Gastrocnemius medialis (tissue), 4 donors: ENCODE measurements at regions not wholly inside any gene's neighbourhood (a gene's known extent, or its start where the extent isn't known, plus 50 kb on each side); places are given as distances from the start of the nearest gene placed in this dataset.

ENCODE experiments used
- ATAC-seq, 2 donors: fragments of 150-250 bp; one replicate each; pipeline ENCODE4 v1.9.1; 2016
- DNase-seq, 2 donors: peaks; one replicate each; pipeline ENCODE4 v3.0.0-alpha.2; 2019
- H3K27ac ChIP-seq, 4 donors: fragments of 200-600 bp; sonication (generic); 1 replicate in 1 of 4; 2 replicates in 3 of 4; pipeline ENCODE4 v1.5.1; 2016 to 2018; ENCODE audit warnings: mild to moderate bottlenecking in 2 of 4, moderate library complexity in 1 of 4
- H3K27me3 ChIP-seq, 3 donors: fragments of 200-600 bp; sonication (generic) in 2 of 3; 1 replicate in 1 of 3; 2 replicates in 2 of 3; pipeline versions ENCODE4 v1.5.1 to v1.6.0; 2016 to 2019; ENCODE audit warnings: mild to moderate bottlenecking in 1 of 3, moderate library complexity in 1 of 3
- H3K36me3 ChIP-seq, 2 donors: fragments of 200-600 bp; sonication (generic) in 1 of 2; one replicate each; pipeline ENCODE4 v1.5.1; 2017 to 2018
- H3K4me1 ChIP-seq, 2 donors: fragments of 200-600 bp; sonication (generic) in 1 of 2; one replicate each; pipeline ENCODE4 v1.5.1; 2016 to 2017; ENCODE audit warnings: mild to moderate bottlenecking in 2 of 2
- H3K4me3 ChIP-seq, 4 donors: fragments of 200-600 bp; sonication (generic) in 3 of 4; 1 replicate in 1 of 4; 2 replicates in 3 of 4; pipeline ENCODE4 v1.5.1; 2016 to 2019; ENCODE audit warnings: mild to moderate bottlenecking in 2 of 4
- H3K9me3 ChIP-seq, 3 donors: fragments of 200-600 bp; sonication (generic) in 2 of 3; 1 replicate in 1 of 3; 2 replicates in 2 of 3; pipeline ENCODE4 v1.5.1; 2016 to 2019
- POLR2A ChIP-seq, 2 donors: fragments of 450-650 bp; IDR thresholded peaks; one replicate each; pipeline ENCODE4 v1.6.1; 2017; ENCODE audit warnings: antibody characterized with exemption in 2 of 2, mild to moderate bottlenecking in 2 of 2, moderate library complexity in 2 of 2
- in situ Hi-C, 4 donors: fragments of 200-750 bp; cut with MboI; loops; one replicate each; pipeline versions ENCODE4 v1.15.0 to v1.8.0; 2017; ENCODE audit warnings: low sequenced_read_pairs in 4 of 4
- intact Hi-C: fragments of 100-400 bp; cut with DNase I; formaldehyde crosslinking; loops from one replicate; pipeline ENCODE4 v1.15.1; 2023; ENCODE audit warnings: low total_unique reads
- TF ChIP-seq, protein P1 (sequence below), 5 experiments: fragments of 450-650 bp in 3 of 5; fragments of 200-600 bp in 2 of 5; sonication (generic) in 2 of 5; IDR thresholded peaks in 4 of 5; conservative IDR thresholded peaks in 1 of 5; 1 replicate in 4 of 5; 2 replicates in 1 of 5; pipeline ENCODE4 v1.5.1; 2016 to 2019; ENCODE audit warnings: antibody characterized with exemption in 5 of 5, mild to moderate bottlenecking in 3 of 5, moderate library complexity in 3 of 5

GRCh38 chr20:57066126-57066900, 200.1 kb downstream of the BMP7 start:
- Histone ChIP-seq H3K9me3 (no peaks in the 10 kb centered on the region), H3K27me3 (peaks cover 2 to 28% (median 9%) of the 10 kb centered on the region in 3 donors), H3K36me3 (no peaks in the 10 kb centered on the region), H3K4me1 (no peaks in the 10 kb centered on the region), H3K4me3 (no peak overlapping the region), H3K27ac (no peak overlapping the region)
- no peak for DNase-seq
- TF ChIP-seq POLR2A (IDR thresholded peaks at IDR 0.05) = no peak
- TF ChIP-seq, protein P1, sequence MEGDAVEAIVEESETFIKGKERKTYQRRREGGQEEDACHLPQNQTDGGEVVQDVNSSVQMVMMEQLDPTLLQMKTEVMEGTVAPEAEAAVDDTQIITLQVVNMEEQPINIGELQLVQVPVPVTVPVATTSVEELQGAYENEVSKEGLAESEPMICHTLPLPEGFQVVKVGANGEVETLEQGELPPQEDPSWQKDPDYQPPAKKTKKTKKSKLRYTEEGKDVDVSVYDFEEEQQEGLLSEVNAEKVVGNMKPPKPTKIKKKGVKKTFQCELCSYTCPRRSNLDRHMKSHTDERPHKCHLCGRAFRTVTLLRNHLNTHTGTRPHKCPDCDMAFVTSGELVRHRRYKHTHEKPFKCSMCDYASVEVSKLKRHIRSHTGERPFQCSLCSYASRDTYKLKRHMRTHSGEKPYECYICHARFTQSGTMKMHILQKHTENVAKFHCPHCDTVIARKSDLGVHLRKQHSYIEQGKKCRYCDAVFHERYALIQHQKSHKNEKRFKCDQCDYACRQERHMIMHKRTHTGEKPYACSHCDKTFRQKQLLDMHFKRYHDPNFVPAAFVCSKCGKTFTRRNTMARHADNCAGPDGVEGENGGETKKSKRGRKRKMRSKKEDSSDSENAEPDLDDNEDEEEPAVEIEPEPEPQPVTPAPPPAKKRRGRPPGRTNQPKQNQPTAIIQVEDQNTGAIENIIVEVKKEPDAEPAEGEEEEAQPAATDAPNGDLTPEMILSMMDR (IDR thresholded peaks at IDR 0.05 in 4 of 5, conservative IDR thresholded peaks at IDR 0.05 in 1 of 5) = no peak
- intact Hi-C loops (no loop called here), in situ Hi-C loops (no loop called here)
- ATAC-seq = no peak

GRCh38 chr20:57069442-57069841, 197.0 kb downstream of the BMP7 start:
- Histone ChIP-seq H3K27ac (no peak overlapping the region), H3K9me3 (no peaks in the 10 kb centered on the region), H3K27me3 (peaks cover 7 to 35% (median 9%) of the 10 kb centered on the region in 3 donors), H3K4me1 (no peaks in the 10 kb centered on the region), H3K36me3 (no peaks in the 10 kb centered on the region), H3K4me3 (no peak overlapping the region)
- TF ChIP-seq, protein P1 (IDR thresholded peaks at IDR 0.05 in 4 of 5, conservative IDR thresholded peaks at IDR 0.05 in 1 of 5) = no peak
- TF ChIP-seq POLR2A (IDR thresholded peaks at IDR 0.05) = no peak
- ATAC-seq (no peak), DNase-seq (no peak)
- in situ Hi-C loops (no loop called here), intact Hi-C loops (no loop called here)

GRCh38 chr20:57070296-57070695, 196.1 kb downstream of the BMP7 start:
- DNase-seq (no peak), ATAC-seq (no peak)
- no peaks in the 10 kb centered on the region for H3K36me3 ChIP-seq
- H3K27me3 ChIP-seq = peaks cover 5 to 36% (median 9%) of the 10 kb centered on the region in 3 donors
- no peak overlapping the region for H3K27ac ChIP-seq
- H3K4me1 ChIP-seq = no peaks in the 10 kb centered on the region
- in situ Hi-C loops (no loop called here), intact Hi-C loops (no loop called here)
- H3K4me3 ChIP-seq = no peak overlapping the region
- H3K9me3 ChIP-seq = no peaks in the 10 kb centered on the region
- TF ChIP-seq, protein P1 (IDR thresholded peaks at IDR 0.05 in 4 of 5, conservative IDR thresholded peaks at IDR 0.05 in 1 of 5) = no peak
- TF ChIP-seq POLR2A (IDR thresholded peaks at IDR 0.05) = no peak

- ATAC-seq = no peak
- no peak overlapping the region for H3K4me3 ChIP-seq
- no peak overlapping the region for H3K27ac ChIP-seq
- peaks cover 5 to 31% (median 9%) of the 10 kb centered on the region in 3 donors for H3K27me3 ChIP-seq
- H3K9me3 ChIP-seq = no peaks in the 10 kb centered on the region
- no peaks in the 10 kb centered on the region for H3K36me3 ChIP-seq
- H3K4me1 ChIP-seq = no peaks in the 10 kb centered on the region
- TF ChIP-seq, protein P1 (IDR thresholded peaks at IDR 0.05 in 4 of 5, conservative IDR thresholded peaks at IDR 0.05 in 1 of 5) = no peak
- TF ChIP-seq POLR2A (IDR thresholded peaks at IDR 0.05) = no peak
- intact Hi-C loops = no loop called here
- in situ Hi-C loops = no loop called here
- no peak for DNase-seq
Observed at GRCh38 chr20:57071283-57071731, 195.1 kb downstream of the BMP7 start.
